ENCODE measurements at regions not wholly inside any gene's neighbourhood (a gene's known extent, or its start where the extent isn't known, plus 50 kb on each side); places are given as distances from the start of the nearest gene placed in this dataset.

DNA sequence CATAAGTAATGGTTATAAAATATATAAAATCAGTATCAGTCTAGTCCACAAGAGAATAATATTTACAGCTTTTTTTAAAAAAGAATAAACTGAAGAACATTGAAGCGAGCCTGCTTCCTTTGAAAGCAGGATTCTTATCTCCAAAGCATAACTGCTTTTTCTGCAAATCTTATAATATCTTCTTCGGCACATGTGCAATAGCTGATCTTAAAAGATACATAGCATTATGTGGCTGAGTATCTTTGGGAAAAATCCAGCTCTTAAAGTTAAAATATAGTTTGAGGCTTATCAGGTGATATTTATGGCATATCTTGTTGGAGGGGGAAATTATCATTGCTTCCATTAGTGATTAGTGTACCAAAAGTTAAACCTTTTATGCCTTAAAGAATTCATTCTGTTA lies 523.9 kb upstream of the ADGRL4 start:
- no peak for TF ChIP-seq RAD21 (IDR thresholded peaks at IDR 0.05)
- WGBS, result 84% methylated on average over 2 of the region's 2 CpGs
- H3K36me3 ChIP-seq (ENCODE audit: control insufficient read depth in 4 of 4, insufficient read depth in 3 of 4, low read depth in 1 of 4, low read length in 3 of 4), result no peaks in the 10 kb centered on the region

DNA sequence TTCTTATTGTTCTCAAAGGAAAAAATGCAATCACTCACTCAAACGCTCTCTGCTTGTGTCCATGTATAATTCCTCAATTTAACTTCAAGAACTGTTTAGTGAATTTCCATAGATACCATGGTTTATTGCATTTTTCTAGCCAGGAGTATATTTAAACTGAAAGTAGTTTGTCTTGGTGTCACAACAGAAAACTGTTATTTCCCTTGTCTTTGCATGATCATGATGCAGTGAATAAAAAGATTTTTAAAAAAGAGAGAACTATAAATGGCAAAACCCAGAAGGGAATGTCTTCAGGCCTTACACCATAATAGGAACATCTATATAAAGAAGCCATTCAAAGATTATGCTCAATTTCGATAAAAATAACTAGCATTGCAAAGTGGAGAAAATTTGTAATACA lies 523.5 kb upstream of the ADGRL4 start:
- no peak overlapping the region for H3K4me3 ChIP-seq (ENCODE audit: low read depth in 1 of 3, low read length in 3 of 3)
- no peaks in the 10 kb centered on the region for H3K9me3 ChIP-seq (ENCODE audit: control insufficient read depth in 4 of 4, low read length in 3 of 4)
- TF ChIP-seq, protein P1, sequence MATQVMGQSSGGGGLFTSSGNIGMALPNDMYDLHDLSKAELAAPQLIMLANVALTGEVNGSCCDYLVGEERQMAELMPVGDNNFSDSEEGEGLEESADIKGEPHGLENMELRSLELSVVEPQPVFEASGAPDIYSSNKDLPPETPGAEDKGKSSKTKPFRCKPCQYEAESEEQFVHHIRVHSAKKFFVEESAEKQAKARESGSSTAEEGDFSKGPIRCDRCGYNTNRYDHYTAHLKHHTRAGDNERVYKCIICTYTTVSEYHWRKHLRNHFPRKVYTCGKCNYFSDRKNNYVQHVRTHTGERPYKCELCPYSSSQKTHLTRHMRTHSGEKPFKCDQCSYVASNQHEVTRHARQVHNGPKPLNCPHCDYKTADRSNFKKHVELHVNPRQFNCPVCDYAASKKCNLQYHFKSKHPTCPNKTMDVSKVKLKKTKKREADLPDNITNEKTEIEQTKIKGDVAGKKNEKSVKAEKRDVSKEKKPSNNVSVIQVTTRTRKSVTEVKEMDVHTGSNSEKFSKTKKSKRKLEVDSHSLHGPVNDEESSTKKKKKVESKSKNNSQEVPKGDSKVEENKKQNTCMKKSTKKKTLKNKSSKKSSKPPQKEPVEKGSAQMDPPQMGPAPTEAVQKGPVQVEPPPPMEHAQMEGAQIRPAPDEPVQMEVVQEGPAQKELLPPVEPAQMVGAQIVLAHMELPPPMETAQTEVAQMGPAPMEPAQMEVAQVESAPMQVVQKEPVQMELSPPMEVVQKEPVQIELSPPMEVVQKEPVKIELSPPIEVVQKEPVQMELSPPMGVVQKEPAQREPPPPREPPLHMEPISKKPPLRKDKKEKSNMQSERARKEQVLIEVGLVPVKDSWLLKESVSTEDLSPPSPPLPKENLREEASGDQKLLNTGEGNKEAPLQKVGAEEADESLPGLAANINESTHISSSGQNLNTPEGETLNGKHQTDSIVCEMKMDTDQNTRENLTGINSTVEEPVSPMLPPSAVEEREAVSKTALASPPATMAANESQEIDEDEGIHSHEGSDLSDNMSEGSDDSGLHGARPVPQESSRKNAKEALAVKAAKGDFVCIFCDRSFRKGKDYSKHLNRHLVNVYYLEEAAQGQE (IDR thresholded peaks at IDR 0.05), result no peak
- TF ChIP-seq EGR1 (IDR thresholded peaks at IDR 0.05; ENCODE audit: low read depth in 2 of 2) (no peak), NR2F2 (IDR thresholded peaks at IDR 0.05) (no peak), FOXA2 (IDR thresholded peaks at IDR 0.05) (no peak), YY1 (IDR thresholded peaks at IDR 0.05) (no peak), GABPA (IDR thresholded peaks at IDR 0.05 in 1 of 2, conservative IDR thresholded peaks at IDR 0.05 in 1 of 2) (no peak), SP1 (IDR thresholded peaks at IDR 0.05) (no peak), FOXA1 (IDR thresholded peaks at IDR 0.05) (no peak), TAF1 (conservative IDR thresholded peaks at IDR 0.05) (no peak), RAD21 (IDR thresholded peaks at IDR 0.05) (no peak), HNF4A (conservative IDR thresholded peaks at IDR 0.05) (no peak), RXRA (IDR thresholded peaks at IDR 0.05) (no peak)
- TF ChIP-seq, protein P2, sequence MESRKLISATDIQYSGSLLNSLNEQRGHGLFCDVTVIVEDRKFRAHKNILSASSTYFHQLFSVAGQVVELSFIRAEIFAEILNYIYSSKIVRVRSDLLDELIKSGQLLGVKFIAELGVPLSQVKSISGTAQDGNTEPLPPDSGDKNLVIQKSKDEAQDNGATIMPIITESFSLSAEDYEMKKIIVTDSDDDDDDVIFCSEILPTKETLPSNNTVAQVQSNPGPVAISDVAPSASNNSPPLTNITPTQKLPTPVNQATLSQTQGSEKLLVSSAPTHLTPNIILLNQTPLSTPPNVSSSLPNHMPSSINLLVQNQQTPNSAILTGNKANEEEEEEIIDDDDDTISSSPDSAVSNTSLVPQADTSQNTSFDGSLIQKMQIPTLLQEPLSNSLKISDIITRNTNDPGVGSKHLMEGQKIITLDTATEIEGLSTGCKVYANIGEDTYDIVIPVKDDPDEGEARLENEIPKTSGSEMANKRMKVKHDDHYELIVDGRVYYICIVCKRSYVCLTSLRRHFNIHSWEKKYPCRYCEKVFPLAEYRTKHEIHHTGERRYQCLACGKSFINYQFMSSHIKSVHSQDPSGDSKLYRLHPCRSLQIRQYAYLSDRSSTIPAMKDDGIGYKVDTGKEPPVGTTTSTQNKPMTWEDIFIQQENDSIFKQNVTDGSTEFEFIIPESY (IDR thresholded peaks at IDR 0.05), result no peak
- TF ChIP-seq, protein P3, sequence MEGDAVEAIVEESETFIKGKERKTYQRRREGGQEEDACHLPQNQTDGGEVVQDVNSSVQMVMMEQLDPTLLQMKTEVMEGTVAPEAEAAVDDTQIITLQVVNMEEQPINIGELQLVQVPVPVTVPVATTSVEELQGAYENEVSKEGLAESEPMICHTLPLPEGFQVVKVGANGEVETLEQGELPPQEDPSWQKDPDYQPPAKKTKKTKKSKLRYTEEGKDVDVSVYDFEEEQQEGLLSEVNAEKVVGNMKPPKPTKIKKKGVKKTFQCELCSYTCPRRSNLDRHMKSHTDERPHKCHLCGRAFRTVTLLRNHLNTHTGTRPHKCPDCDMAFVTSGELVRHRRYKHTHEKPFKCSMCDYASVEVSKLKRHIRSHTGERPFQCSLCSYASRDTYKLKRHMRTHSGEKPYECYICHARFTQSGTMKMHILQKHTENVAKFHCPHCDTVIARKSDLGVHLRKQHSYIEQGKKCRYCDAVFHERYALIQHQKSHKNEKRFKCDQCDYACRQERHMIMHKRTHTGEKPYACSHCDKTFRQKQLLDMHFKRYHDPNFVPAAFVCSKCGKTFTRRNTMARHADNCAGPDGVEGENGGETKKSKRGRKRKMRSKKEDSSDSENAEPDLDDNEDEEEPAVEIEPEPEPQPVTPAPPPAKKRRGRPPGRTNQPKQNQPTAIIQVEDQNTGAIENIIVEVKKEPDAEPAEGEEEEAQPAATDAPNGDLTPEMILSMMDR (IDR thresholded peaks at IDR 0.05; ENCODE audit: low read depth, low read length, missing input control), result no peak
- TF ChIP-seq, protein P4, sequence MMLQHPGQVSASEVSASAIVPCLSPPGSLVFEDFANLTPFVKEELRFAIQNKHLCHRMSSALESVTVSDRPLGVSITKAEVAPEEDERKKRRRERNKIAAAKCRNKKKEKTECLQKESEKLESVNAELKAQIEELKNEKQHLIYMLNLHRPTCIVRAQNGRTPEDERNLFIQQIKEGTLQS (IDR thresholded peaks at IDR 0.05), result no peak
- 88% methylated on average over 2 of the region's 2 CpGs for WGBS
- no peaks in the 10 kb centered on the region for H3K27me3 ChIP-seq (ENCODE audit: control insufficient read depth in 4 of 4, insufficient read depth in 4 of 4, low read length in 3 of 4)
- no peak for DNase-seq (ENCODE audit: low spot score)
- H3K27ac ChIP-seq (ENCODE audit: low read depth in 1 of 2, low read length in 2 of 2), result no peak overlapping the region
- no peaks in the 10 kb centered on the region for H3K4me1 ChIP-seq (ENCODE audit: control insufficient read depth in 4 of 4, insufficient read depth in 4 of 4, low read length in 3 of 4)
- H3K36me3 ChIP-seq (ENCODE audit: control insufficient read depth in 4 of 4, insufficient read depth in 3 of 4, low read depth in 1 of 4, low read length in 3 of 4), result no peaks in the 10 kb centered on the region
- H3K9ac ChIP-seq (ENCODE audit: low read depth in 1 of 2, low read length in 2 of 2), result no peak overlapping the region

More for the DNA sequence above, 523.9 kb upstream of the ADGRL4 start:
- DNase-seq (ENCODE audit: low spot score), result no peak
- Histone ChIP-seq H3K27me3 (ENCODE audit: control insufficient read depth in 4 of 4, insufficient read depth in 4 of 4, low read length in 3 of 4) (no peaks in the 10 kb centered on the region), H3K4me3 (ENCODE audit: low read depth in 1 of 3, low read length in 3 of 3) (no peak overlapping the region), H3K9ac (ENCODE audit: low read depth in 1 of 2, low read length in 2 of 2) (no peak overlapping the region), H3K4me1 (ENCODE audit: control insufficient read depth in 4 of 4, insufficient read depth in 4 of 4, low read length in 3 of 4) (no peaks in the 10 kb centered on the region), H3K9me3 (ENCODE audit: control insufficient read depth in 4 of 4, low read length in 3 of 4) (no peaks in the 10 kb centered on the region), H3K27ac (ENCODE audit: low read depth in 1 of 2, low read length in 2 of 2) (no peak overlapping the region)

All from liver (tissue), 8 donors.